HEK293T (cell line): ENCODE measurements at regions not wholly inside any gene's neighbourhood (a gene's known extent, or its start where the extent isn't known, plus 50 kb on each side); places are given as distances from the start of the nearest gene placed in this dataset.
A peak's percentile ranks its signal among the peaks of the same experiment; 100 is the strongest.

Experiments
- CTCF ChIA-PET: fragments of 350-600 bp; formaldehyde crosslinking; extraction: SDS; loops from one replicate; lab custom pipeline; 2021; ENCODE audit warnings: antibody characterized with exemption, inconsistent platforms; lab: Yijun Ruan, JAX
- POLR2A ChIA-PET: fragments of 350-600 bp; formaldehyde crosslinking; extraction: SDS; loops from one replicate; lab custom pipeline; 2020; ENCODE audit warnings: antibody characterized with exemption, inconsistent platforms; lab: Yijun Ruan, JAX
- DNase-seq: peaks from one replicate; pipeline ENCODE4 v3.0.0; 2012; ENCODE audit warnings: mixed read lengths; ENCODE audit errors: extremely low spot score
- ARNT ChIP-seq: fragments of 450-650 bp; IDR thresholded peaks from 2 replicates; pipeline ENCODE4 v1.6.1; 2017; ENCODE audit warnings: mild to moderate bottlenecking
- BHLHE40 ChIP-seq: fragments of 450-650 bp; IDR thresholded peaks from 2 replicates; pipeline ENCODE4 v1.6.1; 2016; ENCODE audit warnings: mild to moderate bottlenecking, moderate library complexity, borderline replicate concordance
- CTBP1 ChIP-seq: fragments of 450-650 bp; IDR thresholded peaks from 2 replicates; pipeline ENCODE4 v1.6.1; 2016; ENCODE audit warnings: borderline replicate concordance
- ELF4 ChIP-seq: fragments of 450-650 bp; IDR thresholded peaks from 2 replicates; pipeline ENCODE4 v1.6.1; 2017; ENCODE audit warnings: antibody characterized with exemption
- FOXA1 ChIP-seq: fragments of 450-650 bp; IDR thresholded peaks from 2 replicates; pipeline ENCODE4 v1.6.1; 2016; ENCODE audit warnings: mild to moderate bottlenecking
- FOXK2 ChIP-seq: fragments of 450-650 bp; IDR thresholded peaks from 2 replicates; pipeline ENCODE4 v1.6.1; 2016; ENCODE audit warnings: mild to moderate bottlenecking
- FOXM1 ChIP-seq: fragments of 450-650 bp; IDR thresholded peaks from 2 replicates; pipeline ENCODE4 v1.6.1; 2017; ENCODE audit warnings: mild to moderate bottlenecking, borderline replicate concordance
- HDGF ChIP-seq: fragments of 450-650 bp; IDR thresholded peaks from 2 replicates; pipeline ENCODE4 v1.6.1; 2017; ENCODE audit warnings: antibody characterized with exemption, borderline replicate concordance
- L3MBTL2 ChIP-seq: fragments of 450-650 bp; conservative IDR thresholded peaks from 2 replicates; pipeline ENCODE4 v1.6.1; 2016; ENCODE audit warnings: mild to moderate bottlenecking
- LEF1 ChIP-seq: fragments of 450-650 bp; IDR thresholded peaks from 2 replicates; pipeline ENCODE4 v1.6.1; 2017; ENCODE audit warnings: mild to moderate bottlenecking, borderline replicate concordance
- NFRKB ChIP-seq: fragments of 450-650 bp; IDR thresholded peaks from 2 replicates; pipeline ENCODE4 v1.6.1; 2016; ENCODE audit warnings: mild to moderate bottlenecking, moderate library complexity
- SP1 ChIP-seq: fragments of 450-650 bp; IDR thresholded peaks from 2 replicates; pipeline ENCODE4 v1.6.1; 2017
- SUZ12 ChIP-seq: fragments of 450-650 bp; IDR thresholded peaks from 2 replicates; pipeline ENCODE4 v1.6.1; 2016; ENCODE audit warnings: mild to moderate bottlenecking
- TARDBP ChIP-seq: fragments of 450-650 bp; IDR thresholded peaks from 2 replicates; pipeline ENCODE4 v1.6.1; 2016
- ZNF384 ChIP-seq: fragments of 450-650 bp; IDR thresholded peaks from 2 replicates; pipeline ENCODE4 v1.6.1; 2016
- TF ChIP-seq, protein P1 (sequence below): fragments of 450-650 bp; IDR thresholded peaks from 2 replicates; pipeline ENCODE4 v1.6.1; 2016

DNA sequence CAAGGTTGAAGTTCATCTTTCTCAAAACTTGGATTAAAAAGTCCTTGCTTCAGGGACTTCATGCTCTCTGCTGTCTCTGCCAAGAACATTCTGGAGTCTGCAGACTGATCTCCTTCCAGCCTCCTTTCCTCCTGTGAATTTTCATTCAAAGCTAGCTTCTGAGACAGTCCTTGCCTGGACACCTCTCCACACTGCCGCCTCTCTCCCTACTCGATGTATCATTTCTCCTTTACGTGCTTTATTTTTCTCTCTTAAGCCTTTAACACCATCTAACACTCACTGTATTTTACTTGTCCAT lies 238.8 kb downstream of the COL4A1 start:
- DNase-seq: no peak
- ChIA-PET POLR2A (no interaction called here), CTCF (no interaction called here)
- TF ChIP-seq ZNF384: no peak
- no peak for TF ChIP-seq SP1
- no peak for TF ChIP-seq ARNT
- TF ChIP-seq BHLHE40: no peak
- no peak for TF ChIP-seq LEF1
- no peak for TF ChIP-seq NFRKB
- no peak for TF ChIP-seq TARDBP
- TF ChIP-seq L3MBTL2: no peak

DNA sequence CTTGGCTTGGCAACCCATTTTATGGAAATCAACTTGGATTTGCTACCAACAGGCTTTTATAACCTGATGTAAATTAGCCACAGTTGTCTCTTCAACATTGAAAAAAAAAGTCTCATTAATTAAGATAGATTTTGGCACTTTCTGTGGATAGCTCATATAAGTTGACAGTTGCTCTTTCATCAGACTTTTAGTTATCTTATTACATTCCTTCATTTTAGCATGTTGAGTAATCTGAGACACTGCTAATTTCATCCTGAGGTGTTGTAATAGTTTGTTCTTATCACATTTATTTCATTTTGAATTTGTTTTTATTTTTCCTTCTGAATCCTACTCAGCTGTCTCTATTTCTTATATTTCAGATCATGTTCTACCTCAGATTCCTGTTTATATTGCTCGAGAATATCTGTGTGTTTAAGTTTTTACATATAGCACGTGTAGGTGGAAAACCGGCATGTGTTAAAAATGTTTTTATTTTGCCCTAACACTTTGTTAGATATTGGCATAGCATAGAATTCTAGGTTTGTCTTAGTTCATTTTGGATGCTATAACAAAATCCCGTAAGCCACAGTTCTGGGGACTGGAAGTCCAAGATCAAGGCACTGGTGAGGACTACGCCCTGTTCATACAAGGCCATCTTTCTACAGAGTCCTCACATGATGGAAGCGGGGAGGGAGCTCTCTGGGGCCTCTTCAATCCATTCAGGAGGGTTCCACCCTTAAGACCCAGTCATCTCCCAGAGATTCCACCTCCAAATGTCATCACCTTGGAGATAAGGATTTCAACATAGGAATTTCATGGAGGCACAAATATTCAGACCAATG lies 239.4 kb downstream of the COL4A1 start:
- CTCF ChIA-PET: no interaction called here
- TF ChIP-seq CTBP1 (no peak), LEF1 (no peak), NFRKB (no peak), SUZ12 (no peak), ELF4 (no peak), L3MBTL2 (no peak), TARDBP (no peak), HDGF (no peak), BHLHE40 (no peak), FOXM1 (no peak), SP1 (no peak), FOXA1 (no peak), FOXK2 (no peak), ARNT (no peak), ZNF384 (no peak)
- TF ChIP-seq, protein P1, sequence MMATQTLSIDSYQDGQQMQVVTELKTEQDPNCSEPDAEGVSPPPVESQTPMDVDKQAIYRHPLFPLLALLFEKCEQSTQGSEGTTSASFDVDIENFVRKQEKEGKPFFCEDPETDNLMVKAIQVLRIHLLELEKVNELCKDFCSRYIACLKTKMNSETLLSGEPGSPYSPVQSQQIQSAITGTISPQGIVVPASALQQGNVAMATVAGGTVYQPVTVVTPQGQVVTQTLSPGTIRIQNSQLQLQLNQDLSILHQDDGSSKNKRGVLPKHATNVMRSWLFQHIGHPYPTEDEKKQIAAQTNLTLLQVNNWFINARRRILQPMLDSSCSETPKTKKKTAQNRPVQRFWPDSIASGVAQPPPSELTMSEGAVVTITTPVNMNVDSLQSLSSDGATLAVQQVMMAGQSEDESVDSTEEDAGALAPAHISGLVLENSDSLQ: no peak
- no peak for DNase-seq
- POLR2A ChIA-PET: no interaction called here

DNA sequence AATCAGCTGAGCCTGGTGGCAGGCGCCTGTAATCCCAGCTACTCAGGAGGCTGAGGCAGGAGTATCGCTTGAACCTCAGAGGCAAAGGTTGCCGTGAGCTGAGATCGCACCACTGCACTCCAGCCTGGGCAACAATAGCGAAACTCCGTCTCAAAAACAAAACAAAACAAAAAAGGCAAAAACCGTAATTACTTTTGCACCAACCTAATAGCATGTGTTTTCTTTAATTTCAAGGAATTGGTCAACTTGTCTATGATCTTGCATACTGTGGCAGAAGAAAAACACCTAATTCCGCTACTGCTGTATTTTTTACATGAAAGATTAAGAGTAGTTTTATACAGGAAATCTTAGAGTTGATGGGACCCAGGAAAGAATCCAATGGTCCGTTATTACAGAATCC lies 241.2 kb downstream of the COL4A1 start:
- ChIA-PET POLR2A (no interaction called here), CTCF (no interaction called here)
- no peak for DNase-seq
- TF ChIP-seq LEF1 (no peak), BHLHE40 (no peak), CTBP1 (no peak), L3MBTL2 (no peak), ELF4 (peak; percentile 62; the same call in 1 of the 2 replicates), ZNF384 (no peak)

DNA sequence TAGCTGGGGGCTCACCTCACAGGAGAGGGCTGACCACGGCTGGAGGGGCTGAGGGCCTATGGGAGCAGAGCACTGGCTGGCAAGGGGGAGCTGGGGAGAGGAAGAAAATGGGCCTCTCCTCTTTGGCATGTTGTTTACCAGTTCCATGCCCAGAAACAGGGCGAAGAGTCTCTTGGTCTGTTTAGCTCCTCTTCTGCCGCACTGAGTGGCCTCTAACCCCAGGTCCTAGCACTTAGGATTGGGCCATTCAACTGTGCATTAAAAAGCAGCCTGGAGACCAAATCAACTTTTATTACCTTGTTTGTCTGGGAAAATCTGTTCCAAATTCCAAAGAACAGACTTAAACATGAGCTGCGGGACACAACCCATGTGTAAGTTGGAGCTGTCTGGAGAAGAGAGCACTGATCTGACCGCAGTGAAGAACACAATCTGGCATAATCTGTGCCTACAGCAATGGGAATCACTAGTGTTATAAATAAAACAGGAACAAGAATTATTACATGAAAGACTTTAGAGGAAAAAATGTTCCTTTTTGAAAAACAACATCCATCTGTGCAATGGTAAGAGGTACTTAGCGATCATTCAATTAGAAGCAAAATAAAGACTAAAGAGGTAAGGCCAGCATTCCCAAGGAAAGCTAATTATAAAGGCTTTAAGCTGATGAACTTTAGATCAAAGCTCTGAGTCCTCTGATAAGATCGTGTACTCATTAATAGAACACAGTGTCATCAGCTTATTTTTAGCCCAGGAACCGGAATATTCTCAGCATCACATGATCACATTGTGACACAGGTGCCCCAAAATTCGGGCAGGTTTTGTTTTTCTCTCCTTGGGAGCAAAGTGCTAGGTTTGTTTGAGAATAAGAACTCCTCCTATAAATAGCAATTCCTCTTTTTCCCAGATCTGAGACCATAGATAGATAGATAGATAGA lies 243.2 kb downstream of the COL4A1 start:
- ChIA-PET CTCF (interaction anchor here (0.5 to 0.6 kb wide), 2 partner anchors 50 to 1168 kb away, joined by 3 to 6 read pairs; no protein-coding TSS in a partner anchor), POLR2A (no interaction called here)
- TF ChIP-seq NFRKB: no peak
- no peak for TF ChIP-seq ZNF384
- TF ChIP-seq, protein P1: no peak
- TF ChIP-seq LEF1: no peak
- no peak for TF ChIP-seq HDGF
- no peak for TF ChIP-seq SP1
- no peak for DNase-seq

DNA sequence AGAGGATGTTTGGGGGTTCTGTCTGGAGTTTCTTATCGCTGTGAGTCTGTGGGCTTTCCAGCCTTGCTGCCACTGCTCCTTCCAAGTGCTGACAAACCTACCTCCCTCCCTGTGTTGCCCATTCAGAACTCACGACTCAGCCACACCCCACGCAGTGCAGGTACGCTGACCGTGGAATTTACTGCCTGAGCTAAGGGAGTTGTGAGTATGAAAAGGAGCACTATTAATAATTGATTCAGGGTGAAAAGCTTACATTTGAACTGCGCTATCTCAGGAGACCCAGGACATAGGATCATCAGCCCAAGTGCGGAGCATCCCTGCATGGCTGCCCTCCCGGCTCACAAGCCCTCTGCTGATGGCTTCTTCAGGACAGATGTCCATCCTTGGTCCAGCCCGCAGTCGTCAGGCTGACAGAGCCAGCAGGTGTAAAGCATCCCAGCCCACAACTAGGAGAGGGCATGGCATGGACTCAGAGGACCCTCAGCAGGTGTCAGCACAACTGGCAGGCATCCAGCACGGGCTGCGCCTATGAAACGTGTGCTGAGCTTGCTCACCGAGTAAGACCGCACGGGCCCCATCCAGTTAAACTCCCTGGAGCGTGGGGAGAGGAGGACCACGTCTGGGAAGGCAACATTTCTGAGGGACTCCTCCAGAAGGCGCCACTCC lies 244.0 kb downstream of the COL4A1 start:
- TF ChIP-seq HDGF (no peak), SUZ12 (no peak), SP1 (no peak), ELF4 (no peak), NFRKB (no peak), CTBP1 (no peak), FOXM1 (no peak), ARNT (no peak)
- CTCF ChIA-PET: no interaction called here
- POLR2A ChIA-PET: no interaction called here
- DNase-seq: no peak

DNA sequence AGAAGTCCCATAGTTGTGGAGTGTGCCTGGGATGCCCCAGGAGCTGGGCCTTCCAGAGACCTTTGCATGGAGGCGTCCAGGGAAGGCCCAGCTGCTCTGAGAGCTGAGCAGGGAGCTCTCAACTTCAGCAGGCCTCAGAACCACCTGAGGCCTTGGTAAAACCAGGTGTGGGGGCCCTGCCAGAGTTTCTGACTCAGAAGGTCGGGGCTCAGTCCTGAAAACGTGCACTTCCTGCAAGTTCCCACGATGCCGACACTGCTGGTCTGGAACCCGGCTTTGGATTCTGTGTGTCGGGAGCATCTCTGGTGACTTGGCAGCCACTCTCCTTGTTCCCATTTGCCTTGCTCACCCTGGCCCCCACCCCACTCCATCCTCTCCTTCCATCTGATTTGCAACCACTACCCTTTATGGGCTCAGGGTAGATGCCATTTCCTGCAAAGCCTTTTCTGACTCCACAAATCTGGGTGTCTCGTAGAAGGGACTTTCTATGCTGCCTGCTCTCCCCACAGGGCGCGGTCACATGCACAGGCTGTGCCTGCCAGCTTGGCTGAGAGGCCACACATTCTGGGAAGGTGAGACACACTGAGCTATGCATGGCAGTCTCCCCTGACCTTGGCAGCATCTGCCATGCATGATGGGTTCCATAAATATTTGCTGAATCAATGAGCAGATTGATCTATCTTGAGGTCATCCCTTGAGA lies 244.7 kb downstream of the COL4A1 start:
- no peak for DNase-seq
- TF ChIP-seq SUZ12 (no peak), SP1 (no peak), L3MBTL2 (no peak), ZNF384 (no peak)
- CTCF ChIA-PET: no interaction called here
- POLR2A ChIA-PET: no interaction called here
